Memory B cell (primary cell): ENCODE measurements at regions not wholly inside any gene's neighbourhood (a gene's known extent, or its start where the extent isn't known, plus 50 kb on each side); places are given as distances from the start of the nearest gene placed in this dataset.

ENCODE experiments used
- ATAC-seq: fragments of 150-1000 bp; cut with Tn5 transposase; 2 replicates; pipeline ENCODE4 v1.10.0; 2021; ENCODE audit warnings: low read depth, mild to moderate bottlenecking, moderate library complexity
- DNase-seq, 2 donors: peaks; one replicate each; pipeline ENCODE4 v3.0.0; 2022; ENCODE audit warnings: low spot score in 2 of 2
- H3K27ac Mint-ChIP-seq: one replicate; pipeline ENCODE4 v1.8.0; 2022; ENCODE audit warnings: mild to moderate bottlenecking, moderate library complexity, mixed read lengths
- H3K27me3 Mint-ChIP-seq: one replicate; pipeline ENCODE4 v1.8.0; 2022; ENCODE audit warnings: mixed read lengths
- H3K36me3 Mint-ChIP-seq: one replicate; pipeline ENCODE4 v1.8.0; 2022; ENCODE audit warnings: mild to moderate bottlenecking, mixed read lengths
- H3K4me1 Mint-ChIP-seq: one replicate; pipeline ENCODE4 v1.8.0; 2022; ENCODE audit warnings: mixed read lengths
- H3K4me3 Mint-ChIP-seq: one replicate; pipeline ENCODE4 v1.8.0; 2022; ENCODE audit warnings: mild to moderate bottlenecking, moderate library complexity, mixed read lengths
- H3K9me3 Mint-ChIP-seq: one replicate; pipeline ENCODE4 v1.8.0; 2022; ENCODE audit warnings: mixed read lengths

DNA sequence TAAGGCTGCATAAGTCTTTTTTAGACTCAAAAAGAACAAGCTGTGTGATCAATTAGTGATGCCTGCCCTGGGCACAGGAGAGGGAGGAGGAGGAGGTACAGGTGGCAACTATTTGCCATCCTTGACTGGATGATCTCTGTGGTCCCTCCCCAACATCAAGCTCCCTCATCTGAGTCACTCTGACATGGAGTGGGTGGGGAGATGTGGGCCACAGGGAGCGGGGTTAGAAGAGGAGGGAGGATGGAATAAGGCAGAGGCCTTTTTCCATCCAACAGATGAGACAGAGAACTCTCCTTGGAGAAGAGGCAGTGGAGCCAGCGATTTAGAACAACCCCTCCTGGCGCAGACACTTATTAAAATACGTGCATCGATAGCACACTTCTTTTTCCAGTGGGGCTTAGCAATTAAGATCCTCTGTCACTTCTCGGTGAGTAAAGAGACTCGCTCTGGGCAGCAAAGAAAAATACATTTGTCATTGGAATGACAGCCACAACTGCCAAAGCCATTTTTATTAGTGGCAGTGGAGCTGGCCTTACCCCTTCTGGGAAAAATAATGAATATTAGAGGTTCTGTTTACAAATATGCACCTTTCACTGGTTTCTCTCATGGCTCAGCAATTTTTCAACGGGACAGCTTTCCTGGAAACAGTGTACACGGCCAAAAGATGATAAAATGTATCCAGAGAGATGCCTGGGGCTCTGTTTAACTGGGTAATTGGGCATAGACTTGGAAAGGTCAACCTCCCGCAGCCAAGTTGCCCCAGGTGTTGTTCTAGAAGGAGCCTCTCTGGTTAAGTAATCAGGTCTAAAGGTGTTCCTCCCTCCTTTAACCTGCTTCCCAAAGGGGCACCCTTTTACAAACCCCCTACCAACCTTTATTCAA lies 238.4 kb upstream of the CXCR4 start:
- H3K36me3 Mint-ChIP-seq: no peaks in the 10 kb centered on the region
- ATAC-seq (no peak), DNase-seq (peak in 1 of 2 donors; percentile 5)
- H3K27me3 Mint-ChIP-seq: no peaks in the 10 kb centered on the region
- H3K9me3 Mint-ChIP-seq: no peaks in the 10 kb centered on the region
- H3K4me1 Mint-ChIP-seq: peaks cover 15% of the 10 kb centered on the region
- H3K27ac Mint-ChIP-seq: peak overlapping the region; percentile 59
- no peak overlapping the region for H3K4me3 Mint-ChIP-seq

DNA sequence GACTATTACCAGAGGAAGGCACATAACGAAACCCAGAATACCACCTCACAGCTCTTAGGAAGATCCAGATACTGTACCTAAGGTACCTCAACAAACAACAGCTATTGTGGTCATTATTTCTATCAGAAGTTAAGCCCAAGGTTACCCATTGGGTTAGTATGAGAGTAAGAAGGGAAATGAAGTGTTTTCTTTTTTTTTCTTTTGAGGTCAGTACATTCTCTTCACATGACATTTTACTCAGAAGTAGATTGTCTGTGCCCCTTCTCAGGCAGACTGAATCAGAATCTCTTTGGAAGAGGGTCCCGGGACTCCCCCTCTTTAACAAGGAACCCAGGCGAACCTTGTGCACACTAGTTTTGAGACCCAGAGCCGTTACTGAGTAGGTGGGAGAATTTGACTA lies 233.7 kb upstream of the CXCR4 start:
- H3K9me3 Mint-ChIP-seq: peaks cover 2% of the 10 kb centered on the region
- H3K27me3 Mint-ChIP-seq: no peaks in the 10 kb centered on the region
- peaks cover 3% of the 10 kb centered on the region for H3K4me1 Mint-ChIP-seq
- peaks cover 5% of the 10 kb centered on the region for H3K36me3 Mint-ChIP-seq
- ATAC-seq: no peak
- H3K4me3 Mint-ChIP-seq: no peak overlapping the region
- H3K27ac Mint-ChIP-seq: peak overlapping the region; percentile 51
- DNase-seq: no peak

DNA sequence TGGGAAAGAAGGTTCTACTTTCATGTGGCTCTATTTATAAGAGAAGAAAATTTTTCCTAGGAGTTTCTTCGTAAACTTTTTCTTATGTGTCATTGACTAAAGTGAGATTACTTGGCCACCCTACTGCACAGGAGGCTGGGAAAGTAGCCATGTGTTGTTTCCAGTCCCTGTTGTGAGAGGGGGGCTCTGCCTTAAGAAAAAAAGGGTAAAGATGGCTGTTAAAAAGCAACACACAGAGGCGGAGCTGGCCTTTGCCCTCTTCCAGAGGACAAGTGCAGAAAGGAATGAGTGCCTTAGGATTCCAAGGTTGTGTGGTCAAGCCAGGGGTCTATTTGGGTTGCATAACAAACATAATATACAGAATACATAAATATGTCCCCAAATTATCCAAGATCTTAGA lies 230.0 kb upstream of the CXCR4 start:
- DNase-seq: peak in 1 of 2 donors; percentile 2
- H3K9me3 Mint-ChIP-seq: peaks cover 2% of the 10 kb centered on the region
- no peak for ATAC-seq
- peaks cover 3% of the 10 kb centered on the region for H3K4me1 Mint-ChIP-seq
- H3K27ac Mint-ChIP-seq: no peak overlapping the region
- H3K27me3 Mint-ChIP-seq: no peaks in the 10 kb centered on the region
- peaks cover 5% of the 10 kb centered on the region for H3K36me3 Mint-ChIP-seq
- no peak overlapping the region for H3K4me3 Mint-ChIP-seq

DNA sequence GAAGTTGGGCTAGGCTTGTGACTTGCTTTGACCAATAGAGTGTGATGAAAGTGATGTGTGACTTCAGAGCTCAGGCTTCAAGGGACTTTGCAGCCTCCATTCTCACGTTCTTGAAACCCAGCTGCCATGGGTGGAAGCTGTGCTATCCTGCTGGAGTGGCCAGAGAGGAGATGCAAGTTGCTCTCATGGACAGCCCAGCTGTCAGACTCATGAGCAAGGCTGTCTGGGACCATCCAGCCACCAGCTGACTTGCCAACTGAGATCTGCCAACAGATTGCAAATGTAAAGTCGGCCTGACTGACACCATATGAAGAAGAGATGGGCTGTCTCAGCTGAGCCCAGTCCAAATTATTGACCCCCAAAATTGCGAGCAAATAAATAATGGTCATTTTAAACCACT lies 226.4 kb upstream of the CXCR4 start:
- H3K4me1 Mint-ChIP-seq: peaks cover 2% of the 10 kb centered on the region
- no peaks in the 10 kb centered on the region for H3K9me3 Mint-ChIP-seq
- ATAC-seq (no peak), DNase-seq (no peak)
- no peak overlapping the region for H3K4me3 Mint-ChIP-seq
- peak overlapping the region; percentile 74 for H3K27ac Mint-ChIP-seq
- no peaks in the 10 kb centered on the region for H3K27me3 Mint-ChIP-seq
- peaks cover 2% of the 10 kb centered on the region for H3K36me3 Mint-ChIP-seq

DNA sequence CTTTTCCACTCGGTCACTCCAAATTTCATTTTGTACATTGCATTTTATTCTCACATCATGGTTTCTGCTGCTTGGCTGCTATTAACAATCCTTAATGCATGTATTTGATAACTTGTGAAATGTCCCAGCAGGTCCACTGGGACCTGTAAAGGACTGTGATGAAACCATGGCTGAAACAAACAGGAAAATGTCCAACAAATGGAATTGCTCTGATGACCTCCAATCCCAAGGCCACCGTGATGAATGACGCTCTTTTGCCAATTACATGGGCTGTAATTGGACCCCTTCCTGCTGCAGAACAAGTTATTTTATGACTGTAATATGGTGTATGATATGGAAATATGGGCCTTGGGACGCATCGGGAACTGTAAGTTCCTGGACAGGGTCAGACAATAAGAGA lies 224.2 kb upstream of the CXCR4 start:
- no peak overlapping the region for H3K4me3 Mint-ChIP-seq
- peaks cover 5% of the 10 kb centered on the region for H3K36me3 Mint-ChIP-seq
- ATAC-seq (no peak), DNase-seq (no peak)
- peaks cover 2% of the 10 kb centered on the region for H3K4me1 Mint-ChIP-seq
- no peaks in the 10 kb centered on the region for H3K27me3 Mint-ChIP-seq
- no peak overlapping the region for H3K27ac Mint-ChIP-seq
- peaks cover 4% of the 10 kb centered on the region for H3K9me3 Mint-ChIP-seq

DNA sequence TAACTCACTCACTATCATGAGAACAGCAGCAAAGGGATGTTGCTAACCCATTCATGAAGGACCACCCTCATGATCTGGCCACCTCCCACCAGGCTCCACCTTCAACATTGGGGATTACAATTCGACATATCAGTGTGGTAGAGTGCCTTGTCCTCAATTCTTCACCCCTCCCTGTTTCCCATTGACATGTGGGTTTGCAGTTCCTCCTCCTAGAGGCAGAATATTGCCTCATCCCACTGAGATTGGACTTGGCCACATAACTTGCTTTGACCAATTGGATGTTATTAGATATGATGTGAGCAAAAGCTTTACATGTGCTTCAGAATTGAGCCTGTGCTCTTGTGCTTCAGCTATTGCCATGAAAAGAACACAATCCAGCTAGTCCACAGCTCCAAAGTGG lies 217.0 kb upstream of the CXCR4 start:
- H3K27ac Mint-ChIP-seq: peak overlapping the region; percentile 30
- no peak for DNase-seq
- no peaks in the 10 kb centered on the region for H3K27me3 Mint-ChIP-seq
- no peak overlapping the region for H3K4me3 Mint-ChIP-seq
- no peak for ATAC-seq
- H3K4me1 Mint-ChIP-seq: peaks cover 5% of the 10 kb centered on the region
- peaks cover 4% of the 10 kb centered on the region for H3K9me3 Mint-ChIP-seq
- H3K36me3 Mint-ChIP-seq: peaks cover 6% of the 10 kb centered on the region

DNA sequence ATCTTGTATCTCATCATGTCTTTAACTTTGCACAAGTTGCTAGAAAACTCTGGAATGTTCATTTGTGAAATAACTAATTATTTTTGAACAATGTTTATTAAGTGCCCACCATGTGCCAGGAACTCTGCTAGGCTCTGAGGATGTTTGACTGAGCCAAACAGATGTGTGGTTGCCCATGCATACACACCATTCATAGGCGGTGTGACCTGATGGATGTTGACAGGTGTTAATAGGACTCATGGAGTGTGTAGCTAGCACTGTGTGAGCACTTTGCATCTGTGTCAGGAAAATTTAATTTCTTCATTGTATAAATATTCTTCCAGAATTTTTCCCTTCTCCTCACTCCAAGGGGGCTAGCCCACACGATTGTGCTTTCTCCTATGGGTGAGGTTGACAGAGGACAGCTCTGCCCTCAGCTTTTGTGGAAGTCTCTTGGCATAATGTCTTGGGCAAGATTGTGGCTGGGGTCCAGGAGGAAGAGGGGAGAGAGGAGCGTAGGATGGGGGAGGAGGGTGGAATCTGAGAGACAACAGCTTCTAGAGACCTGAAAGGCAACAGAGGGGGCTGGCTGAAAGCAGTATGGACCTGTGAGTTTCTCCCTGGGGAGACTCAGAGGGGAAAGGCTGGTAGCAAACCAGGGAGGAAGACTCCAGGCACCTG lies 214.6 kb upstream of the CXCR4 start:
- H3K27me3 Mint-ChIP-seq: no peaks in the 10 kb centered on the region
- ATAC-seq: no peak
- H3K36me3 Mint-ChIP-seq: peaks cover 1% of the 10 kb centered on the region
- H3K4me3 Mint-ChIP-seq: no peak overlapping the region
- DNase-seq: no peak
- no peaks in the 10 kb centered on the region for H3K9me3 Mint-ChIP-seq
- H3K27ac Mint-ChIP-seq: no peak overlapping the region
- peaks cover 8% of the 10 kb centered on the region for H3K4me1 Mint-ChIP-seq

DNA sequence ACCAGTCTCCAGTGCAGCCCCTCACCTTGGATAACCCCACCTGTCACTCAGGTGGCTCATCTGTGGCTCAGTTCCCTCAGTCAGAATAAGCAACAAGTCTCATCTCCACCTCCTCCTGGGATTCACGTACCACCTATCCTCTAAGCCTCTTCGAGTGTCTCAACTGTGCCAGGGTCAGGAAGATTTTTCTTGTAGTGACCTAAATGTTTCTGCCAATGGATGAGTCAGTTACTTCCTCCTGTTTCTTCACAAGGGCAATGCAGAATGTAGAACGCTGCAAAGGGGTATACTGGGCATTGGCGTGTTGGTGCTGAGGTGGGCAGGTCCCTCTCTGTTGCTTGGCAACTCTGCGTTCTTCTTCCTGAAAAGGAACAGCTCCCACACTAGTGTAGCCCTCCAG lies 213.3 kb upstream of the CXCR4 start:
- Mint-ChIP-seq H3K9me3 (no peaks in the 10 kb centered on the region), H3K4me3 (no peak overlapping the region), H3K4me1 (peaks cover 16% of the 10 kb centered on the region), H3K36me3 (peaks cover 1% of the 10 kb centered on the region), H3K27me3 (no peaks in the 10 kb centered on the region), H3K27ac (no peak overlapping the region)
- ATAC-seq (no peak), DNase-seq (no peak)

DNA sequence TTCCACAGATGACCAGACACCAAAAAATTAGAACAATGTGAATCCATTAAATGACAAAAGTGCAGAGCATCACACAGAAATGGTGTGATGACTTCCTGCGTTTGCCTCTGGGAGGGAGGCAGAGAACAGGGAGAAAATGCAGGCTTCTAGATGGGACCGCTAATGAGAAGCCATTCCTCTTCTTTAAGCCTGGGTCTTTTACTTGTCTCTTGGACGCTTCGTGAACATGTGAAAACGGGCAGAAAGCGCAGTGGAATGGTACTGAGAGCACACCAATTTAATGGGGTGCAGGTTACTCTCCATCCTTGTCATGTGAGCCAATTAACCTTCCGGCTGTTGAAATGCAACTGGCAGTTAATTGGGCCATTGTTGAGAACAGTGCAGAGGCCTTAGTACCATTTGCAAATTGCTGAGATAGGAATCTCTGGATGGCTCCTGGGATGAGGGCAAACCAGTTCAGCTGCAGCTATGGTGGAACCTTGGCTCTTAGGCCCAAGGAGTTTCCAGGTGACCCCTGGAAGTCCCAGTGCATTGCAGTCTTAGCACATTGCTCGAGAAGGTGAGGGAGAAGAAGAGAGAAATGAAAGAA lies 210.4 kb upstream of the CXCR4 start:
- Mint-ChIP-seq H3K27me3 (no peaks in the 10 kb centered on the region), H3K4me3 (no peak overlapping the region), H3K27ac (peak overlapping the region; percentile 95), H3K4me1 (peaks cover 39% of the 10 kb centered on the region), H3K36me3 (peaks cover 1% of the 10 kb centered on the region), H3K9me3 (no peaks in the 10 kb centered on the region)
- no peak for DNase-seq
- ATAC-seq: no peak

DNA sequence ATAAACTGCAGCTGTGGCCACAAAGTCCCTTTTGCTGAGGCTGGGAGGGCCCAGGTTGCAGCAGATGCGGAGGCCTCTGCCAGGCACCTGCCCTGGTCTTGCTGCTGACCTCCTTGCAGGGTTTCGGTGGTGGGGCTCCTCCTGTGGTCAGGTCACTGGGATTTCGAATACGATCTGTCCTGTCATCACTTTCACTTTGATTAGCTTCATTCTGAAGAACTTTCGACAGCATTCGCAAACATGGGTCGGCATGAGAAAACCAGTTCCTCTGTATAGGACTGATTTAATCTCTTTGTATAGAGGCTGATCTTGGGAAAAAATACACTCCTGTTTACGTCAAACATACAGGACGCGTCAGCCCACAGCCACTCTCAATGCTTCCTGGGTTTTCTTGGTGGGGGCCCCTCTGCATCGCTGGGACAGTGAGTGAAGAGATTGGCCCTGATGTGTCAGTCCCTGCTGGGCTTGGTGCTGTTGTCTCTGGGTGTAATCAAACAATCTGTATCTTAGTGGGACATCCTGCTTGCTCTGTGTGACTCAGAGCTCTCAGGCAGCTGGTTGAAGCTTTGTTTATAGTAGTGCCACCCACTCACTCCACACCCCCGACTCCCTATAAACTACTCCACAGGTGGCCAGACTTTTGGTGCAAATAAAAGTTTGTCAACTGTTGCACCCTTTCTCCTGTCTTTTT lies 209.4 kb upstream of the CXCR4 start:
- DNase-seq: peak in 1 of 2 donors; percentile 31
- Mint-ChIP-seq H3K27ac (peak overlapping the region; percentile 95), H3K36me3 (peaks cover 1% of the 10 kb centered on the region), H3K27me3 (no peaks in the 10 kb centered on the region), H3K9me3 (no peaks in the 10 kb centered on the region), H3K4me3 (peak overlapping the region; percentile 72), H3K4me1 (peaks cover 41% of the 10 kb centered on the region)
- peak; percentile 77 for ATAC-seq

DNA sequence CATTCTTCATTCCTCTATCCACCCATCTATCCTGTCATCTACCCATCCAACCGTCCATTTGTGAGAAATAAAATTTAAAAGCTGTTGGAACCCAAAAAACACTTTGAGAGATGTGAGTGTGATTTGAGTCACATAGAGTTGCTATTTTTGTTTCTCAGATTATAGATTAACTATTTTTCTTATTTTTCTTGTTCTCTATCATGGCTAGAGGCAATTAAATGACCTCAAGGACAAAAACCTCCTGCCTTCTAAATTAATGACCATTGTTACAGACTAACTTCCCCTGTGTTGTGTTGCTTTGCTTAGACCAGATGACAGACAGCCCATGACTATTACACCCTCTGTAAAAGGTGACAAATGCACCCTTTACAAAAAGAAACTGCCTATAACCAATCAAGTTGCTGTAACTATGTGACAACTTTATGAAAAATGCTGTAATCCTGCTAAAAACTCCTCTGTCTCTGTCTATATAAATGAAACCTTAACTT lies 207.9 kb upstream of the CXCR4 start:
- no peaks in the 10 kb centered on the region for H3K27me3 Mint-ChIP-seq
- H3K4me1 Mint-ChIP-seq: peaks cover 38% of the 10 kb centered on the region
- peak overlapping the region; percentile 95 for H3K27ac Mint-ChIP-seq
- no peaks in the 10 kb centered on the region for H3K9me3 Mint-ChIP-seq
- no peak for ATAC-seq
- DNase-seq: no peak
- H3K4me3 Mint-ChIP-seq: peak overlapping the region; percentile 8
- H3K36me3 Mint-ChIP-seq: no peaks in the 10 kb centered on the region

DNA sequence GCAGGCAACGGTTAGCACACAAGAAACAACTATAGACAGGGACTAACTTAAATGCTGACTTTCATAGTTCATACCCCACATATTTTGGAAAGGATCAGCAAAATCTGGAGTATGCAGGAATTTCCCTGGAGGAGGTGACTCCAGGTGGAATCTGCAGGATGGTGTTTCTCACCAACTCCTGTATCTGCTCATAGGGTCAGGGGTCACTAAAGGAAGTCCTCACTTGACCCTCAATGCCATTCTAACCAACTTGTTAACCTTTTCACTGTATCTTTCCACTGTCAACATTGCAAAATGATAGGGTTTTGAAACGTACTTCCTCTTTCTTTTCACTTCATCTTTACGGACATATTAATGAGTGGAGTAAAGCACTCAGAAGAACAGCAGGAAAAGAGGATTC lies 207.0 kb upstream of the CXCR4 start:
- H3K27me3 Mint-ChIP-seq: no peaks in the 10 kb centered on the region
- peak overlapping the region; percentile 95 for H3K27ac Mint-ChIP-seq
- DNase-seq: no peak
- H3K9me3 Mint-ChIP-seq: no peaks in the 10 kb centered on the region
- H3K36me3 Mint-ChIP-seq: no peaks in the 10 kb centered on the region
- H3K4me1 Mint-ChIP-seq: peaks cover 38% of the 10 kb centered on the region
- ATAC-seq: peak; percentile 17
- peak overlapping the region; percentile 49 for H3K4me3 Mint-ChIP-seq

DNA sequence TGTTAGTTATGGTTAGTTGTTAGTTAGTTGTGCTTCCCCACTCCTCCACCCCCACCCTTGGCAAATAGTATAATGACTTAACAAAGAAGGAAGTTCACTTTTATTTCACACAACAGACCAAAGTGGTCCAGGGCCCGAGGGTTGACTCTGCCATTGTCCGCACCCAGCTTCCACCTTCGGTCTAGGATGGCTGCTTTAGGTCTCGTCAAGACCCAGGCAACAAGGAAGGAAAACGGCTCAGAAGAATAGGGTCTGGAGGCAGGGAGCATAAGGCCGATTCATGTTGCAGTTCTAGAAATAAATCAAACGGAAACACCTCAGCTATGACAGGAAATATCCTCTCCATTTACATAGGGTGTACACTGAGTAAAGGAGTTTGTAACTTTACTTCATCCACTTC lies 206.0 kb upstream of the CXCR4 start:
- peak overlapping the region; percentile 83 for H3K4me3 Mint-ChIP-seq

DNA sequence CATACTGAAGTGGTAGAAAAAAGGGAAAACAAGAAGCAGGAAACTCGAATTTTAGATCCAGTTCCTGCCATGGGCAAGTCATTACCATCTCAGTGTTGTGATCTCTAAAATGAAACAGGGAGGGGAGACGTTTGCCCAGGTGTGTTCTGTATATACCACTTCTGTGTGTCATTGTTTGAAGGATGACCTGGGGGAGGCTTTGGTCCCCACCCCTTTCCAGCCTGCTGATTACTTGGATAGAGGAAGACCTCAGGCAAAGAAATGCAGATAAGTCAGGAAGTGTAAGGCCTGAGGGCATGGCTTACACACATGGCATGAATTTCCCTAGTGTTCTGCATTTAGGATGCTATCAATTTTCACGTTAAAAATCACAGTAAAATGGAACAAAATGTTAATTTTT lies 205.2 kb upstream of the CXCR4 start:
- Mint-ChIP-seq H3K9me3 (no peaks in the 10 kb centered on the region), H3K27me3 (no peaks in the 10 kb centered on the region), H3K4me3 (no peak overlapping the region), H3K36me3 (no peaks in the 10 kb centered on the region), H3K4me1 (peaks cover 42% of the 10 kb centered on the region), H3K27ac (no peak overlapping the region)
- ATAC-seq (no peak), DNase-seq (no peak)

More for the DNA sequence above, 206.0 kb upstream of the CXCR4 start:
- Mint-ChIP-seq H3K36me3 (no peaks in the 10 kb centered on the region), H3K4me1 (peaks cover 42% of the 10 kb centered on the region), H3K27me3 (no peaks in the 10 kb centered on the region), H3K9me3 (no peaks in the 10 kb centered on the region), H3K27ac (peak overlapping the region; percentile 76)
- DNase-seq: no peak
- ATAC-seq: no peak
